HEK293 (cell line): ENCODE measurements at regions not wholly inside any gene's neighbourhood (a gene's known extent, or its start where the extent isn't known, plus 50 kb on each side); places are given as distances from the start of the nearest gene placed in this dataset.

Source experiments
- CTCF ChIA-PET: fragments of 350-600 bp; formaldehyde crosslinking; extraction: SDS; loops from one replicate; lab custom pipeline; 2021; ENCODE audit warnings: antibody characterized with exemption; lab: Yijun Ruan, JAX
- POLR2A ChIA-PET: fragments of 300-600 bp; formaldehyde crosslinking; extraction: SDS; loops from one replicate; lab custom pipeline; 2020; ENCODE audit warnings: antibody characterized with exemption, inconsistent platforms; lab: Yijun Ruan, JAX
- H3K27ac ChIP-seq: fragments of 200-500 bp; sonication (Bioruptor generic); 2 replicates; pipeline ENCODE4 v1.5.1; 2014; ENCODE audit warnings: low read depth, low read length, control low read depth, inconsistent platforms; ENCODE audit errors: extremely low read depth
- H3K36me3 ChIP-seq, 2 experiments: fragments of 200-500 bp in 1 of 2; sonication (Bioruptor generic) in 1 of 2; 1 replicate in 1 of 2; 2 replicates in 1 of 2; pipeline ENCODE4 v1.5.1; 2014 to 2017; ENCODE audit warnings: inconsistent platforms in 2 of 2, low read length in 2 of 2; ENCODE audit not compliant: control insufficient read depth in 2 of 2, insufficient read depth in 1 of 2
- H3K4me1 ChIP-seq: fragments of 200-500 bp; sonication (Bioruptor generic); 2 replicates; pipeline ENCODE4 v1.5.1; 2014; ENCODE audit warnings: mild to moderate bottlenecking, low read length, inconsistent platforms; ENCODE audit not compliant: control insufficient read depth, insufficient read depth
- H3K4me3 ChIP-seq: 2 replicates; pipeline ENCODE4 v1.5.1; 2011; ENCODE audit warnings: low read depth, mild to moderate bottlenecking, control low read depth, low read length, moderate library complexity
- H3K9me3 ChIP-seq: fragments of 200-500 bp; sonication (Bioruptor generic); 2 replicates; pipeline ENCODE4 v1.5.1; 2014; ENCODE audit warnings: low read depth, low read length, inconsistent platforms; ENCODE audit not compliant: control insufficient read depth, insufficient read depth
- GLI4 ChIP-seq: fragments of 450-650 bp; formaldehyde crosslinking; IDR thresholded peaks from 2 replicates; pipeline ENCODE4 v1.5.1; 2016; ENCODE audit warnings: missing biosample characterization, missing genetic modification characterization
- HOXD13 ChIP-seq: sonication (generic); formaldehyde crosslinking; IDR thresholded peaks from 2 replicates; pipeline ENCODE4 v1.8.0; 2022; ENCODE audit warnings: missing genetic modification reagents, borderline replicate concordance
- IKZF3 ChIP-seq: fragments of 450-650 bp; IDR thresholded peaks from 2 replicates; pipeline ENCODE4 v1.5.0; 2018; ENCODE audit warnings: missing biosample characterization, mild to moderate bottlenecking, missing genetic modification characterization, moderate library complexity
- KLF7 ChIP-seq: fragments of 450-650 bp; formaldehyde crosslinking; IDR thresholded peaks from 2 replicates; pipeline ENCODE4 v1.5.1; 2016; ENCODE audit warnings: missing biosample characterization, missing genetic modification characterization, borderline replicate concordance
- RBAK ChIP-seq: fragments of 450-650 bp; formaldehyde crosslinking; IDR thresholded peaks from 2 replicates; pipeline ENCODE4 v1.5.1; 2016; ENCODE audit warnings: missing biosample characterization, missing genetic modification characterization
- REPIN1 ChIP-seq: fragments of 450-650 bp; formaldehyde crosslinking; IDR thresholded peaks from 2 replicates; pipeline ENCODE4 v1.5.1; 2017; ENCODE audit warnings: missing biosample characterization, missing genetic modification characterization, low read depth
- ZBTB7A ChIP-seq: fragments of 450-650 bp; formaldehyde crosslinking; IDR thresholded peaks from 2 replicates; pipeline ENCODE4 v1.5.1; 2016; ENCODE audit warnings: low read depth, missing biosample characterization, missing genetic modification characterization
- ZFP37 ChIP-seq: fragments of 450-650 bp; formaldehyde crosslinking; IDR thresholded peaks from 2 replicates; pipeline ENCODE4 v1.5.1; 2016; ENCODE audit warnings: missing biosample characterization, missing genetic modification characterization
- ZNF138 ChIP-seq: fragments of 450-650 bp; formaldehyde crosslinking; IDR thresholded peaks from 2 replicates; pipeline ENCODE4 v1.5.1; 2016; ENCODE audit warnings: missing biosample characterization, missing genetic modification characterization, borderline replicate concordance
- ZNF16 ChIP-seq: fragments of 450-650 bp; formaldehyde crosslinking; IDR thresholded peaks from 2 replicates; pipeline ENCODE4 v1.5.1; 2016; ENCODE audit warnings: low read depth, missing biosample characterization, missing genetic modification characterization
- ZNF214 ChIP-seq: fragments of 450-650 bp; formaldehyde crosslinking; IDR thresholded peaks from 2 replicates; pipeline ENCODE4 v1.5.1; 2017; ENCODE audit warnings: missing biosample characterization, mild to moderate bottlenecking, missing genetic modification characterization, borderline replicate concordance
- ZNF350 ChIP-seq: fragments of 450-650 bp; formaldehyde crosslinking; IDR thresholded peaks from 2 replicates; pipeline ENCODE4 v1.5.0; 2017; ENCODE audit warnings: missing biosample characterization, mild to moderate bottlenecking, missing genetic modification characterization
- ZNF426 ChIP-seq: fragments of 450-650 bp; formaldehyde crosslinking; IDR thresholded peaks from 2 replicates; pipeline ENCODE4 v1.5.1; 2017; ENCODE audit warnings: missing biosample characterization, missing genetic modification characterization, mild to moderate bottlenecking, inconsistent platforms, moderate library complexity
- ZNF48 ChIP-seq: fragments of 450-650 bp; formaldehyde crosslinking; IDR thresholded peaks from 2 replicates; pipeline ENCODE4 v1.5.1; 2016; ENCODE audit warnings: missing biosample characterization, missing genetic modification characterization
- ZNF571 ChIP-seq: fragments of 450-650 bp; formaldehyde crosslinking; IDR thresholded peaks from 2 replicates; pipeline ENCODE4 v1.5.0; 2017; ENCODE audit warnings: missing biosample characterization, missing genetic modification characterization
- ZNF596 ChIP-seq: fragments of 450-650 bp; IDR thresholded peaks from 2 replicates; pipeline ENCODE4 v1.5.0; 2018; ENCODE audit warnings: missing biosample characterization, mild to moderate bottlenecking, missing genetic modification characterization, moderate library complexity
- ZNF621 ChIP-seq: fragments of 450-650 bp; formaldehyde crosslinking; IDR thresholded peaks from 2 replicates; pipeline ENCODE4 v1.5.1; 2017; ENCODE audit warnings: missing biosample characterization, missing genetic modification characterization
- ZNF629 ChIP-seq: fragments of 450-650 bp; formaldehyde crosslinking; IDR thresholded peaks from 2 replicates; pipeline ENCODE4 v1.5.1; 2017; ENCODE audit warnings: missing biosample characterization, missing genetic modification characterization
- ZNF658 ChIP-seq: fragments of 450-650 bp; formaldehyde crosslinking; IDR thresholded peaks from 2 replicates; pipeline ENCODE4; 2016; ENCODE audit warnings: missing biosample characterization, missing genetic modification characterization
- ZNF660 ChIP-seq: fragments of 450-650 bp; IDR thresholded peaks from 2 replicates; pipeline ENCODE4 v1.5.1; 2018; ENCODE audit warnings: missing biosample characterization, mild to moderate bottlenecking, missing genetic modification characterization
- ZNF701 ChIP-seq: fragments of 450-650 bp; formaldehyde crosslinking; IDR thresholded peaks from 2 replicates; pipeline ENCODE4 v1.5.1; 2016; ENCODE audit warnings: missing biosample characterization, missing genetic modification characterization
- ZNF707 ChIP-seq: fragments of 450-650 bp; formaldehyde crosslinking; IDR thresholded peaks from 2 replicates; pipeline ENCODE4 v1.5.1; 2016; ENCODE audit warnings: missing biosample characterization, missing genetic modification characterization
- ZNF768 ChIP-seq: fragments of 450-650 bp; formaldehyde crosslinking; IDR thresholded peaks from 2 replicates; pipeline ENCODE4 v1.5.1; 2018; ENCODE audit warnings: missing biosample characterization, mild to moderate bottlenecking, missing genetic modification characterization
- ZNF791 ChIP-seq: fragments of 450-650 bp; formaldehyde crosslinking; IDR thresholded peaks from 2 replicates; pipeline ENCODE4 v1.5.1; 2016; ENCODE audit warnings: missing biosample characterization, missing genetic modification characterization
- ZNF830 ChIP-seq: fragments of 450-650 bp; IDR thresholded peaks from 2 replicates; pipeline ENCODE4 v1.5.0; 2018; ENCODE audit warnings: missing biosample characterization, missing genetic modification characterization, low read depth, mild to moderate bottlenecking, moderate library complexity
- TF ChIP-seq, protein P1 (sequence below): fragments of 450-650 bp; formaldehyde crosslinking; IDR thresholded peaks from 2 replicates; pipeline ENCODE4 v1.5.1; 2016; ENCODE audit warnings: missing biosample characterization, missing genetic modification characterization
- TF ChIP-seq, protein P2 (sequence below): fragments of 450-650 bp; formaldehyde crosslinking; IDR thresholded peaks from 2 replicates; pipeline ENCODE4 v1.5.1; 2016; ENCODE audit warnings: missing biosample characterization, missing genetic modification characterization
- TF ChIP-seq, protein P3 (sequence below): fragments of 450-650 bp; IDR thresholded peaks from 2 replicates; pipeline ENCODE4 v1.5.1; 2018; ENCODE audit warnings: missing biosample characterization, mild to moderate bottlenecking, missing genetic modification characterization
- TF ChIP-seq, protein P4 (sequence below): fragments of 450-650 bp; formaldehyde crosslinking; IDR thresholded peaks from 2 replicates; pipeline ENCODE4 v1.5.1; 2017; ENCODE audit warnings: missing biosample characterization, missing genetic modification characterization
- TF ChIP-seq, protein P5 (sequence below): fragments of 450-650 bp; formaldehyde crosslinking; IDR thresholded peaks from 2 replicates; pipeline ENCODE4 v1.5.1; 2016; ENCODE audit warnings: missing biosample characterization, missing genetic modification characterization

DNA sequence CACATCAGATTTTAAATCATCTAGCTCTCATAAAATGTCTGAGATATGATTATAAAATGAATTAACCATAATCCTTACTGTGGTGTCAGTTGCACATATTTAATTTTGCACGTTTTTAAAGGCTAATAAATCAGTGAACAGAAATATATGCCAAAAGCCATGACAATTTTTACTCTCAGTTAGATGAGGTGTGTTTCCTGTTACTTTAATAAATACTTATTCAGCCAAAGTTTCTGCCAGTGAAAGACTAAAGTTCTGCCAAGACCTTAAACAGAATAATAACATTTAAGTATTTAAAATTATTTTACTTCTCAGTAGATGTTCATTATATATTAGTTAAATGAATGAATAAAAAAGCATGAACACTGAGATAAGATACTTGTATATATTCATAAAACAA lies 1150.1 kb downstream of the NAALADL2 start:
- Histone ChIP-seq H3K9me3 (no peaks in the 10 kb centered on the region), H3K4me1 (no peaks in the 10 kb centered on the region), H3K27ac (no peak overlapping the region), H3K36me3 (no peaks in the 10 kb centered on the region), H3K4me3 (no peak overlapping the region)
- POLR2A ChIA-PET, result no interaction called here
- TF ChIP-seq ZNF621 (tag by site-specific recombination), result no peak
- TF ChIP-seq, protein P1, sequence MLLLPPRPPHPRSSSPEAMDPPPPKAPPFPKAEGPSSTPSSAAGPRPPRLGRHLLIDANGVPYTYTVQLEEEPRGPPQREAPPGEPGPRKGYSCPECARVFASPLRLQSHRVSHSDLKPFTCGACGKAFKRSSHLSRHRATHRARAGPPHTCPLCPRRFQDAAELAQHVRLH, result no peak
- TF ChIP-seq ZNF707 (tag by site-specific recombination), result no peak
- no peak for TF ChIP-seq ZNF791 (tag by site-specific recombination)
- no peak for TF ChIP-seq ZNF350 (tag by site-specific recombination)
- TF ChIP-seq ZNF138, result no peak
- no peak for TF ChIP-seq ZBTB7A (tag by site-specific recombination)
- TF ChIP-seq, protein P2, sequence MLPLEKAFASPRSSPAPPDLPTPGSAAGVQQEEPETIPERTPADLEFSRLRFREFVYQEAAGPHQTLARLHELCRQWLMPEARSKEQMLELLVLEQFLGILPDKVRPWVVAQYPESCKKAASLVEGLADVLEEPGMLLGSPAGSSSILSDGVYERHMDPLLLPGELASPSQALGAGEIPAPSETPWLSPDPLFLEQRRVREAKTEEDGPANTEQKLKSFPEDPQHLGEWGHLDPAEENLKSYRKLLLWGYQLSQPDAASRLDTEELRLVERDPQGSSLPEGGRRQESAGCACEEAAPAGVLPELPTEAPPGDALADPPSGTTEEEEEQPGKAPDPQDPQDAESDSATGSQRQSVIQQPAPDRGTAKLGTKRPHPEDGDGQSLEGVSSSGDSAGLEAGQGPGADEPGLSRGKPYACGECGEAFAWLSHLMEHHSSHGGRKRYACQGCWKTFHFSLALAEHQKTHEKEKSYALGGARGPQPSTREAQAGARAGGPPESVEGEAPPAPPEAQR (tag by site-specific recombination), result no peak
- no peak for TF ChIP-seq ZNF658 (tag by site-specific recombination)
- no peak for TF ChIP-seq ZNF629 (tag by site-specific recombination)
- TF ChIP-seq GLI4 (tag by site-specific recombination), result no peak
- no peak for TF ChIP-seq ZNF596
- TF ChIP-seq ZNF701, result no peak
- no peak for TF ChIP-seq ZNF660 (tag by site-specific recombination)
- TF ChIP-seq ZNF16, result no peak
- no peak for TF ChIP-seq ZNF768
- no peak for TF ChIP-seq ZNF830
- TF ChIP-seq, protein P3, sequence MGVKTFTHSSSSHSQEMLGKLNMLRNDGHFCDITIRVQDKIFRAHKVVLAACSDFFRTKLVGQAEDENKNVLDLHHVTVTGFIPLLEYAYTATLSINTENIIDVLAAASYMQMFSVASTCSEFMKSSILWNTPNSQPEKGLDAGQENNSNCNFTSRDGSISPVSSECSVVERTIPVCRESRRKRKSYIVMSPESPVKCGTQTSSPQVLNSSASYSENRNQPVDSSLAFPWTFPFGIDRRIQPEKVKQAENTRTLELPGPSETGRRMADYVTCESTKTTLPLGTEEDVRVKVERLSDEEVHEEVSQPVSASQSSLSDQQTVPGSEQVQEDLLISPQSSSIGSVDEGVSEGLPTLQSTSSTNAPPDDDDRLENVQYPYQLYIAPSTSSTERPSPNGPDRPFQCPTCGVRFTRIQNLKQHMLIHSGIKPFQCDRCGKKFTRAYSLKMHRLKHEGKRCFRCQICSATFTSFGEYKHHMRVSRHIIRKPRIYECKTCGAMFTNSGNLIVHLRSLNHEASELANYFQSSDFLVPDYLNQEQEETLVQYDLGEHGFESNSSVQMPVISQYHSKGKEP, result no peak
- TF ChIP-seq ZNF214, result no peak
- TF ChIP-seq ZNF48 (tag by site-specific recombination), result no peak
- CTCF ChIA-PET, result no interaction called here

DNA sequence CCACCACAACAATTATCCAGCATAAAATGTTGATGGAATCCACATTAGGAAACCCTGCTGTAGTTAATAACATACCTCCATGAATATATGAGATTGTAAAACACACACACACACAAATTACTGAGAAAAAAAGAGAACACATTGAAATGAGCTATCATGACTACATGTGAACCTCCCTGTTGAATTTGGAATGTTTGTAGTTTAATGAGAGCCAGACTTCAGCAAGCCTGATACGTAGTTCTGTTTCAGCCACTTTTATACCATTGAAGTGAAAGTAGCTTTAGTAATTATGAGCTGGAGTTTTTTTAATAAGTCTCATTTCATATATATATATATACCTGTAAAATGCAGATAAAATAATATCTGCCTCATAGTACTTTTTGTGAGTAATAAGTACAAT lies 1146.4 kb downstream of the NAALADL2 start:
- Histone ChIP-seq H3K9me3 (no peaks in the 10 kb centered on the region), H3K36me3 (no peaks in the 10 kb centered on the region), H3K27ac (no peak overlapping the region), H3K4me1 (no peaks in the 10 kb centered on the region), H3K4me3 (no peak overlapping the region)
- POLR2A ChIA-PET, result no interaction called here
- CTCF ChIA-PET, result no interaction called here
- TF ChIP-seq ZNF426, result no peak
- no peak for TF ChIP-seq ZNF707 (tag by site-specific recombination)
- no peak for TF ChIP-seq IKZF3
- no peak for TF ChIP-seq ZNF830
- no peak for TF ChIP-seq ZFP37 (tag by site-specific recombination)
- TF ChIP-seq REPIN1 (tag by site-specific recombination), result no peak
- TF ChIP-seq, protein P4, sequence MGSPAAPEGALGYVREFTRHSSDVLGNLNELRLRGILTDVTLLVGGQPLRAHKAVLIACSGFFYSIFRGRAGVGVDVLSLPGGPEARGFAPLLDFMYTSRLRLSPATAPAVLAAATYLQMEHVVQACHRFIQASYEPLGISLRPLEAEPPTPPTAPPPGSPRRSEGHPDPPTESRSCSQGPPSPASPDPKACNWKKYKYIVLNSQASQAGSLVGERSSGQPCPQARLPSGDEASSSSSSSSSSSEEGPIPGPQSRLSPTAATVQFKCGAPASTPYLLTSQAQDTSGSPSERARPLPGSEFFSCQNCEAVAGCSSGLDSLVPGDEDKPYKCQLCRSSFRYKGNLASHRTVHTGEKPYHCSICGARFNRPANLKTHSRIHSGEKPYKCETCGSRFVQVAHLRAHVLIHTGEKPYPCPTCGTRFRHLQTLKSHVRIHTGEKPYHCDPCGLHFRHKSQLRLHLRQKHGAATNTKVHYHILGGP, result no peak
- no peak for TF ChIP-seq KLF7 (tag by site-specific recombination)
- TF ChIP-seq RBAK (tag by site-specific recombination), result no peak
- TF ChIP-seq ZNF571 (tag by site-specific recombination), result no peak
- TF ChIP-seq HOXD13 (CRISPR knock-in tag), result no peak
- TF ChIP-seq, protein P5, sequence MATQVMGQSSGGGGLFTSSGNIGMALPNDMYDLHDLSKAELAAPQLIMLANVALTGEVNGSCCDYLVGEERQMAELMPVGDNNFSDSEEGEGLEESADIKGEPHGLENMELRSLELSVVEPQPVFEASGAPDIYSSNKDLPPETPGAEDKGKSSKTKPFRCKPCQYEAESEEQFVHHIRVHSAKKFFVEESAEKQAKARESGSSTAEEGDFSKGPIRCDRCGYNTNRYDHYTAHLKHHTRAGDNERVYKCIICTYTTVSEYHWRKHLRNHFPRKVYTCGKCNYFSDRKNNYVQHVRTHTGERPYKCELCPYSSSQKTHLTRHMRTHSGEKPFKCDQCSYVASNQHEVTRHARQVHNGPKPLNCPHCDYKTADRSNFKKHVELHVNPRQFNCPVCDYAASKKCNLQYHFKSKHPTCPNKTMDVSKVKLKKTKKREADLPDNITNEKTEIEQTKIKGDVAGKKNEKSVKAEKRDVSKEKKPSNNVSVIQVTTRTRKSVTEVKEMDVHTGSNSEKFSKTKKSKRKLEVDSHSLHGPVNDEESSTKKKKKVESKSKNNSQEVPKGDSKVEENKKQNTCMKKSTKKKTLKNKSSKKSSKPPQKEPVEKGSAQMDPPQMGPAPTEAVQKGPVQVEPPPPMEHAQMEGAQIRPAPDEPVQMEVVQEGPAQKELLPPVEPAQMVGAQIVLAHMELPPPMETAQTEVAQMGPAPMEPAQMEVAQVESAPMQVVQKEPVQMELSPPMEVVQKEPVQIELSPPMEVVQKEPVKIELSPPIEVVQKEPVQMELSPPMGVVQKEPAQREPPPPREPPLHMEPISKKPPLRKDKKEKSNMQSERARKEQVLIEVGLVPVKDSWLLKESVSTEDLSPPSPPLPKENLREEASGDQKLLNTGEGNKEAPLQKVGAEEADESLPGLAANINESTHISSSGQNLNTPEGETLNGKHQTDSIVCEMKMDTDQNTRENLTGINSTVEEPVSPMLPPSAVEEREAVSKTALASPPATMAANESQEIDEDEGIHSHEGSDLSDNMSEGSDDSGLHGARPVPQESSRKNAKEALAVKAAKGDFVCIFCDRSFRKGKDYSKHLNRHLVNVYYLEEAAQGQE (tag by site-specific recombination), result no peak
